Breast epithelium (tissue), 4 donors: ENCODE measurements at regions not wholly inside any gene's neighbourhood (a gene's known extent, or its start where the extent isn't known, plus 50 kb on each side); places are given as distances from the start of the nearest gene placed in this dataset.

ENCODE experiments used
- DNase-seq, 2 donors: peaks; one replicate each; pipeline ENCODE4 v3.0.0-alpha.2; 2019; ENCODE audit warnings: low spot score in 2 of 2
- H3K27ac ChIP-seq, 2 donors: fragments of 200-600 bp; sonication (generic) in 1 of 2; one replicate each; pipeline ENCODE4 v1.5.1; 2016 to 2019; ENCODE audit warnings: mild to moderate bottlenecking in 1 of 2
- H3K27me3 ChIP-seq, 2 donors: fragments of 200-600 bp; sonication (generic) in 1 of 2; one replicate each; pipeline versions ENCODE4 v1.5.1 to v1.6.0; 2017 to 2019; ENCODE audit warnings: control low read depth in 1 of 2, mild to moderate bottlenecking in 1 of 2
- H3K36me3 ChIP-seq: fragments of 200-600 bp; one replicate; pipeline ENCODE4 v1.5.1; 2019
- H3K4me1 ChIP-seq, 2 donors: fragments of 200-600 bp; sonication (generic); one replicate each; pipeline ENCODE4 v1.5.1; 2016 to 2019; ENCODE audit warnings: control low read depth in 1 of 2
- H3K4me3 ChIP-seq, 3 donors: fragments of 200-600 bp; sonication (generic); 1 replicate in 2 of 3; 2 replicates in 1 of 3; pipeline ENCODE4 v1.5.1; 2016 to 2019; ENCODE audit warnings: mild to moderate bottlenecking in 3 of 3, moderate library complexity in 2 of 3
- H3K9me3 ChIP-seq, 2 donors: fragments of 200-600 bp; sonication (generic) in 1 of 2; one replicate each; pipeline ENCODE4 v1.5.1; 2016 to 2019; ENCODE audit warnings: control low read depth in 1 of 2
- POLR2A ChIP-seq: fragments of 450-650 bp; IDR thresholded peaks from one replicate; pipeline ENCODE4 v1.6.1; 2016; ENCODE audit warnings: antibody characterized with exemption, mild to moderate bottlenecking, moderate library complexity
- POLR2AphosphoS5 ChIP-seq, 3 donors: sonication (generic); formaldehyde crosslinking; IDR thresholded peaks; one replicate each; pipeline ENCODE4 v1.6.1; 2017; ENCODE audit warnings: antibody characterized with exemption in 3 of 3
- intact Hi-C: fragments of 100-400 bp; cut with DNase I; formaldehyde crosslinking; loops from one replicate; pipeline ENCODE4 v1.15.1; 2023; ENCODE audit warnings: low total_unique reads
- TF ChIP-seq, protein P1 (sequence below), 3 donors: fragments of 450-650 bp; IDR thresholded peaks; one replicate each; pipeline ENCODE4 v1.5.1; 2016 to 2017; ENCODE audit warnings: antibody characterized with exemption in 3 of 3, mild to moderate bottlenecking in 3 of 3, moderate library complexity in 3 of 3

GRCh38 chr16:35296962-35297653, 1837.7 kb downstream of the TP53TG3F start:
- Histone ChIP-seq H3K4me1 (no peaks in the 10 kb centered on the region), H3K27me3 (no peaks in the 10 kb centered on the region), H3K36me3 (no peaks in the 10 kb centered on the region), H3K27ac (no peak overlapping the region), H3K9me3 (peaks cover 0 to 6% of the 10 kb centered on the region in 2 donors), H3K4me3 (no peak overlapping the region)
- intact Hi-C loops = no loop called here
- DNase-seq = no peak
- no peak for TF ChIP-seq POLR2AphosphoS5 (IDR thresholded peaks at IDR 0.05)
- TF ChIP-seq, protein P1, sequence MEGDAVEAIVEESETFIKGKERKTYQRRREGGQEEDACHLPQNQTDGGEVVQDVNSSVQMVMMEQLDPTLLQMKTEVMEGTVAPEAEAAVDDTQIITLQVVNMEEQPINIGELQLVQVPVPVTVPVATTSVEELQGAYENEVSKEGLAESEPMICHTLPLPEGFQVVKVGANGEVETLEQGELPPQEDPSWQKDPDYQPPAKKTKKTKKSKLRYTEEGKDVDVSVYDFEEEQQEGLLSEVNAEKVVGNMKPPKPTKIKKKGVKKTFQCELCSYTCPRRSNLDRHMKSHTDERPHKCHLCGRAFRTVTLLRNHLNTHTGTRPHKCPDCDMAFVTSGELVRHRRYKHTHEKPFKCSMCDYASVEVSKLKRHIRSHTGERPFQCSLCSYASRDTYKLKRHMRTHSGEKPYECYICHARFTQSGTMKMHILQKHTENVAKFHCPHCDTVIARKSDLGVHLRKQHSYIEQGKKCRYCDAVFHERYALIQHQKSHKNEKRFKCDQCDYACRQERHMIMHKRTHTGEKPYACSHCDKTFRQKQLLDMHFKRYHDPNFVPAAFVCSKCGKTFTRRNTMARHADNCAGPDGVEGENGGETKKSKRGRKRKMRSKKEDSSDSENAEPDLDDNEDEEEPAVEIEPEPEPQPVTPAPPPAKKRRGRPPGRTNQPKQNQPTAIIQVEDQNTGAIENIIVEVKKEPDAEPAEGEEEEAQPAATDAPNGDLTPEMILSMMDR (IDR thresholded peaks at IDR 0.05) = no peak
- TF ChIP-seq POLR2A = no peak

GRCh38 chr16:35298460-35299243, 1839.2 kb downstream of the TP53TG3F start:
- no peak overlapping the region for H3K27ac ChIP-seq
- no peaks in the 10 kb centered on the region for H3K27me3 ChIP-seq
- no peaks in the 10 kb centered on the region for H3K9me3 ChIP-seq
- no peak overlapping the region for H3K4me3 ChIP-seq
- H3K36me3 ChIP-seq = no peaks in the 10 kb centered on the region
- intact Hi-C loops = no loop called here
- no peak for DNase-seq
- TF ChIP-seq, protein P1 (IDR thresholded peaks at IDR 0.05) = no peak
- TF ChIP-seq POLR2A = no peak
- no peak for TF ChIP-seq POLR2AphosphoS5 (IDR thresholded peaks at IDR 0.05)
- no peaks in the 10 kb centered on the region for H3K4me1 ChIP-seq

- DNase-seq = no peak
- no peaks in the 10 kb centered on the region for H3K27me3 ChIP-seq
- H3K4me1 ChIP-seq = no peaks in the 10 kb centered on the region
- H3K9me3 ChIP-seq = no peaks in the 10 kb centered on the region
- intact Hi-C loops = no loop called here
- no peak overlapping the region for H3K27ac ChIP-seq
- H3K36me3 ChIP-seq = no peaks in the 10 kb centered on the region
- H3K4me3 ChIP-seq = no peak overlapping the region
- TF ChIP-seq POLR2AphosphoS5 (IDR thresholded peaks at IDR 0.05) (no peak), POLR2A (no peak)
- TF ChIP-seq, protein P1 (IDR thresholded peaks at IDR 0.05) = no peak
Observed at GRCh38 chr16:35302859-35303258, 1843.4 kb downstream of the TP53TG3F start.

DNA sequence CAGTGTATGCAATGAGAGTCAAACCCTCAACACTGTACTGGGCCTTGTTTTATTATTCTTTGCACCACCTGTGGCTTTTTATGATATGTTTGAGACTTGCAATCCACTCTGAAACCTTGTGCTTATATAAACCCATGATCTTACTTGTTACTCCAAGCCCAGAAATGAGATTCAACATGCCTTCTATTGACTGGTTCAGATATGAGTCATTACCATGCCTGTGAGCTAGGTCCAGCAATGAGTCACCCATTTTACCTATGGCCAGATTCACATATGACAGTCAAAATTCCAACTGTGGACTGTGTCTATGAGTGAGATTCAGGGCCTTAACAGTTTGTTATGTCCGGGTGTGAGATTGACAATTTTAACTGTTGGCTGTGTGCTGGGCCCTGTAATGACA, 1846.1 kb downstream of the TP53TG3F start:
- H3K4me3 ChIP-seq = no peak overlapping the region
- no peak for DNase-seq
- no peak for TF ChIP-seq POLR2A
- no peak for TF ChIP-seq POLR2AphosphoS5 (IDR thresholded peaks at IDR 0.05)
- TF ChIP-seq, protein P1 (IDR thresholded peaks at IDR 0.05) = no peak
- no peaks in the 10 kb centered on the region for H3K36me3 ChIP-seq
- no peaks in the 10 kb centered on the region for H3K27me3 ChIP-seq
- H3K9me3 ChIP-seq = no peaks in the 10 kb centered on the region
- no peaks in the 10 kb centered on the region for H3K4me1 ChIP-seq
- no peak overlapping the region for H3K27ac ChIP-seq
- intact Hi-C loops = no loop called here

GRCh38 chr16:35306915-35307314, 1847.5 kb downstream of the TP53TG3F start:
- intact Hi-C loops = no loop called here
- no peak for DNase-seq
- H3K4me3 ChIP-seq = no peak overlapping the region
- H3K36me3 ChIP-seq = no peaks in the 10 kb centered on the region
- no peaks in the 10 kb centered on the region for H3K4me1 ChIP-seq
- H3K27me3 ChIP-seq = no peaks in the 10 kb centered on the region
- no peaks in the 10 kb centered on the region for H3K9me3 ChIP-seq
- H3K27ac ChIP-seq = no peak overlapping the region
- TF ChIP-seq, protein P1 (IDR thresholded peaks at IDR 0.05) = no peak
- no peak for TF ChIP-seq POLR2A
- TF ChIP-seq POLR2AphosphoS5 (IDR thresholded peaks at IDR 0.05) = no peak
